HepG2 (cell line): ENCODE measurements at regions not wholly inside any gene's neighbourhood (a gene's known extent, or its start where the extent isn't known, plus 50 kb on each side); places are given as distances from the start of the nearest gene placed in this dataset.
"Not testable (repeated sequence)": the region's sequence is repeated elsewhere in the genome, so short reads cannot be mapped to it uniquely, and the experiment has no call there.

Experiments used
- ATAC-seq: fragments of 200-7000 bp; cut with Tn5 transposase; 3 replicates; pipeline ENCODE4 v1.9.1; 2020; ENCODE audit warnings: mild to moderate bottlenecking, moderate library complexity
- BruUV-seq: library from RNA; stranded (reverse); fragments of 400-500 nt; replicated peaks from 2 replicates; lab custom pipeline; 2021; lab: Mats Ljungman, UMichigan
- CTCF ChIA-PET: fragments of 300-600 bp; formaldehyde crosslinking; extraction: SDS; loops from one replicate; lab custom pipeline; 2021; ENCODE audit warnings: low total read pairs, inconsistent platforms, low intra/inter-chr PET ratio; lab: Yijun Ruan, JAX
- POLR2A ChIA-PET: fragments of 350-600 bp; sonication (Branson Sonifier 250); formaldehyde crosslinking; loops from one replicate; lab custom pipeline; 2020; ENCODE audit warnings: antibody characterized with exemption, inconsistent platforms; lab: Yijun Ruan, JAX
- DNase-seq: peaks from one replicate; pipeline ENCODE4 v3.0.0-alpha.2; 2015; ENCODE audit warnings: low spot score
- FAIRE-seq: peaks from 3 replicates; lab custom pipeline; 2011; peaks lifted over from hg19 to GRCh38; lab: Jason Lieb, UNC
- H2AFZ ChIP-seq: one replicate; pipeline ENCODE4 v1.6.1; 2011; ENCODE audit warnings: low read length, inconsistent platforms
- H3K27ac ChIP-seq: fragments of 300-600 bp; 3 replicates; pipeline ENCODE4 v1.8.0; 2011; ENCODE audit warnings: mixed run types, mild to moderate bottlenecking, mixed read lengths, low read length, inconsistent platforms; ENCODE audit not compliant: insufficient read depth; ENCODE audit errors: extremely low read length
- H3K27me3 ChIP-seq, 2 experiments: fragments of 200-600 bp in 1 of 2; 2 replicates in 1 of 2; 3 replicates in 1 of 2; pipeline versions ENCODE4 v1.6.0 to v1.8.0; 2011; ENCODE audit warnings: low read length in 2 of 2, mild to moderate bottlenecking in 2 of 2, moderate library complexity in 2 of 2, inconsistent platforms in 1 of 2; ENCODE audit not compliant: insufficient read depth in 2 of 2, control insufficient read depth in 1 of 2
- H3K36me3 ChIP-seq, 2 experiments: fragments of 200-600 bp in 1 of 2; replicated peaks in 1 of 2; 2 replicates in 1 of 2; 3 replicates in 1 of 2; pipeline versions ENCODE4 v1.5.1 to v1.8.0; 2011; ENCODE audit warnings: low read length in 2 of 2, inconsistent platforms in 1 of 2; ENCODE audit not compliant: insufficient read depth in 2 of 2, control insufficient read depth in 1 of 2
- H3K4me1 ChIP-seq: 2 replicates; pipeline ENCODE4 v1.5.1; 2012; ENCODE audit warnings: low read length, inconsistent platforms; ENCODE audit not compliant: insufficient read depth
- H3K4me2 ChIP-seq: 2 replicates; pipeline ENCODE4 v1.6.0; 2011; ENCODE audit warnings: low read depth, low read length, inconsistent platforms
- H3K4me3 ChIP-seq, 3 experiments: fragments of 200-600 bp in 1 of 3; sonication (generic), shearing (Covaris generic) in 1 of 3; replicated peaks in 1 of 3; 2 replicates each; pipeline ENCODE4 v1.5.1; 2011 to 2016; ENCODE audit warnings: low read length in 3 of 3, inconsistent platforms in 2 of 3, low read depth in 2 of 3, mild to moderate bottlenecking in 2 of 3, control low read depth in 1 of 3, mixed read lengths in 1 of 3; ENCODE audit not compliant: insufficient read depth in 1 of 3
- H3K79me2 ChIP-seq: one replicate; pipeline ENCODE4 v1.6.1; 2011; ENCODE audit warnings: low read length, inconsistent platforms; ENCODE audit not compliant: insufficient read depth
- H3K9ac ChIP-seq: 2 replicates; pipeline ENCODE4 v1.6.0; 2011; ENCODE audit warnings: mild to moderate bottlenecking, low read depth, low read length, inconsistent platforms; ENCODE audit not compliant: insufficient read depth
- H3K9me3 ChIP-seq: 2 replicates; pipeline ENCODE4 v1.5.1; 2012; ENCODE audit warnings: mild to moderate bottlenecking, low read length
- H4K20me1 ChIP-seq: 2 replicates; pipeline ENCODE4 v1.6.0; 2011; ENCODE audit warnings: inconsistent platforms, mild to moderate bottlenecking, low read length, moderate library complexity; ENCODE audit not compliant: insufficient read depth
- FUBP1 ChIP-seq: sonication (generic); formaldehyde crosslinking; IDR thresholded peaks from 2 replicates; pipeline ENCODE4 v1.5.1; 2020; ENCODE audit warnings: missing genetic modification reagents, mild to moderate bottlenecking, borderline replicate concordance
- HOXA3 ChIP-seq: sonication (generic); formaldehyde crosslinking; IDR thresholded peaks from 2 replicates; pipeline ENCODE4 v1.5.0; 2020; ENCODE audit warnings: missing genetic modification reagents
- SNAPC4 ChIP-seq: sonication (generic); formaldehyde crosslinking; IDR thresholded peaks from 2 replicates; pipeline ENCODE4 v1.4.0; 2020; ENCODE audit warnings: mild to moderate bottlenecking, missing genetic modification reagents
- SNAPC5 ChIP-seq: sonication (generic); formaldehyde crosslinking; IDR thresholded peaks from 2 replicates; pipeline ENCODE4 v1.8.1; 2023; ENCODE audit warnings: mild to moderate bottlenecking, missing genetic modification reagents, borderline replicate concordance
- ZNF205 ChIP-seq: IDR thresholded peaks from 2 replicates; pipeline ENCODE4 v1.6.1; 2018; ENCODE audit warnings: missing biosample characterization, missing genetic modification reagents
- ZNF772 ChIP-seq: sonication (generic); formaldehyde crosslinking; IDR thresholded peaks from 2 replicates; pipeline ENCODE4 v1.5.0; 2020; ENCODE audit warnings: mild to moderate bottlenecking, missing genetic modification reagents
- WGBS: methylation state at CpG from one replicate; pipeline ENCODE4 v1.1.6; 2017; ENCODE audit warnings: low lambda C conversion rate; 5-methylcytosine and 5-hydroxymethylcytosine counted together
- in situ Hi-C: cut with HindIII; loops from 2 replicates; pipeline ENCODE4 v1.10.0; 2017; ENCODE audit warnings: low pct_unique_long_range_greater_than_20kb; ENCODE audit not compliant: extremely low pct_ligation_motif_present
- intact Hi-C: fragments of 100-400 bp; cut with micrococcal nuclease; formaldehyde crosslinking; loops from one replicate; pipeline ENCODE4 v1.10.0; 2022; ENCODE audit not compliant: unreplicated experiment
- TF ChIP-seq, protein P1 (sequence below): sonication (generic); formaldehyde crosslinking; IDR thresholded peaks from 2 replicates; pipeline ENCODE4 v1.4.0; 2020; ENCODE audit warnings: missing genetic modification reagents, mild to moderate bottlenecking, borderline replicate concordance

GRCh38 chr13:24567593-24567992, 55.0 kb upstream of the PARP4 start:
- H3K36me3 ChIP-seq, H4K20me1 ChIP-seq, BruUV-seq, POLR2A ChIA-PET, H3K9ac ChIP-seq, H3K9me3 ChIP-seq, H3K4me2 ChIP-seq, CTCF ChIA-PET, ATAC-seq, in situ Hi-C loops, intact Hi-C loops, H3K27me3 ChIP-seq, H3K27ac ChIP-seq, H3K4me3 ChIP-seq, H3K4me1 ChIP-seq, FAIRE-seq, H2AFZ ChIP-seq, H3K79me2 ChIP-seq: not testable (repeated sequence)
- peak; percentile 4 for DNase-seq
- WGBS = 28% methylated on average over 3 of the region's 3 CpGs

DNA sequence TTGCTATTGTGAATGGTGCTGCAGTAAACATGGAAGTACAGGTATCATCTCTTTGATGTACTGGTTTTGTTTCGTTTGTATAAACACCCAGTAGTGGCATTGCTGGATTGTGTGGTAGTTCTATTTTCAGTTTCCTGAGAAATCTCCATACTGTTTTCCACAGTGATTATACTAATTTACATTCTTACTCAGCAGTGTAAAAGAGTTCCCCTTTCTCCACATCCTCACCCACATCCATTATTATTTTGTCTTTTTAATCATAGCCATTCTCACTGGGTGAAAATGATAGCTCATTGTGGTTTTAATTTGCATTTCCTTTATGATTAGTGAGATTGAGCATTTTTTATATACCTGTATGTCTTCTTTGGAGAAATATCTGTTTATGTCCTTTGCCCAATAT, 62.3 kb upstream of the PARP4 start:
- H3K9ac ChIP-seq = no peak overlapping the region
- no TSS peak for BruUV-seq
- no peak overlapping the region for H3K27ac ChIP-seq
- no peaks in the 10 kb centered on the region for H3K79me2 ChIP-seq
- H3K27me3 ChIP-seq = no peaks in the 10 kb centered on the region
- H3K4me3 ChIP-seq = no peak overlapping the region
- POLR2A ChIA-PET = no interaction called here
- no peak overlapping the region for H3K4me2 ChIP-seq
- no peaks in the 10 kb centered on the region for H3K4me1 ChIP-seq
- FAIRE-seq (no peak), DNase-seq (no peak), ATAC-seq (no peak)
- intact Hi-C loops = no loop called here
- in situ Hi-C loops = no loop called here
- no peaks in the 10 kb centered on the region for H4K20me1 ChIP-seq
- no peak overlapping the region for H2AFZ ChIP-seq
- WGBS = 0% methylated on average over 1 of the region's 1 CpG
- no peaks in the 10 kb centered on the region for H3K9me3 ChIP-seq
- CTCF ChIA-PET = no interaction called here
- no peaks in the 10 kb centered on the region for H3K36me3 ChIP-seq
- TF ChIP-seq ZNF772 (CRISPR knock-in tag) (no peak), HOXA3 (CRISPR knock-in tag) (no peak), ZNF205 (CRISPR knock-in tag) (no peak), SNAPC4 (CRISPR knock-in tag) (no peak), SNAPC5 (CRISPR knock-in tag) (no peak), FUBP1 (CRISPR knock-in tag) (no peak)
- TF ChIP-seq, protein P1, sequence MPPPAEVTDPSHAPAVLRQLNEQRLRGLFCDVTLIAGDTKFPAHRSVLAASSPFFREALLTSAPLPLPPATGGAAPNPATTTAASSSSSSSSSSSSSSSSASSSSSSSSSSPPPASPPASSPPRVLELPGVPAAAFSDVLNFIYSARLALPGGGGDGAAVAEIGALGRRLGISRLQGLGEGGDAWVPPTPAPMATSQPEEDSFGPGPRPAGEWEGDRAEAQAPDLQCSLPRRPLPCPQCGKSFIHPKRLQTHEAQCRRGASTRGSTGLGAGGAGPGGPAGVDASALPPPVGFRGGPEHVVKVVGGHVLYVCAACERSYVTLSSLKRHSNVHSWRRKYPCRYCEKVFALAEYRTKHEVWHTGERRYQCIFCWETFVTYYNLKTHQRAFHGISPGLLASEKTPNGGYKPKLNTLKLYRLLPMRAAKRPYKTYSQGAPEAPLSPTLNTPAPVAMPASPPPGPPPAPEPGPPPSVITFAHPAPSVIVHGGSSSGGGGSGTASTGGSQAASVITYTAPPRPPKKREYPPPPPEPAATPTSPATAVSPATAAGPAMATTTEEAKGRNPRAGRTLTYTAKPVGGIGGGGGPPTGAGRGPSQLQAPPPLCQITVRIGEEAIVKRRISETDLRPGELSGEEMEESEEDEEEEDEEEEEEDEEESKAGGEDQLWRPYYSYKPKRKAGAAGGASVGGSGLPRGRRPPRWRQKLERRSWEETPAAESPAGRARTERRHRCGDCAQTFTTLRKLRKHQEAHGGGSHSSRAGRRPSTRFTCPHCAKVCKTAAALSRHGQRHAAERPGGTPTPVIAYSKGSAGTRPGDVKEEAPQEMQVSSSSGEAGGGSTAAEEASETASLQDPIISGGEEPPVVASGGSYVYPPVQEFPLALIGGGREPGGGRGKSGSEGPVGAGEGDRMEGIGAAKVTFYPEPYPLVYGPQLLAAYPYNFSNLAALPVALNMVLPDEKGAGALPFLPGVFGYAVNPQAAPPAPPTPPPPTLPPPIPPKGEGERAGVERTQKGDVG (CRISPR knock-in tag) = no peak
